ENCODE measurements at regions not wholly inside any gene's neighbourhood (a gene's known extent, or its start where the extent isn't known, plus 50 kb on each side); places are given as distances from the start of the nearest gene placed in this dataset.

- TF ChIP-seq CTCF (conservative IDR thresholded peaks at IDR 0.05; ENCODE audit: low read length): no peak
Observed at GRCh38 chr6:145540741-145541140, 194.6 kb downstream of the EPM2A start.

GRCh38 chr6:145544041-145544440, 191.3 kb downstream of the EPM2A start:
- no peak for TF ChIP-seq CTCF (conservative IDR thresholded peaks at IDR 0.05; ENCODE audit: low read length)
- H3K4me3 ChIP-seq (ENCODE audit: low read length): no peak overlapping the region
- DNase-seq (ENCODE audit: low read depth): peak; percentile 39

More at GRCh38 chr6:145540741-145541140, 194.6 kb downstream of the EPM2A start:
- no peak overlapping the region for H3K4me3 ChIP-seq (ENCODE audit: low read length)
- no peak for DNase-seq (ENCODE audit: low read depth)

- H3K4me3 ChIP-seq (ENCODE audit: low read length): no peak overlapping the region
- DNase-seq (ENCODE audit: low read depth): no peak
- no peak for TF ChIP-seq CTCF (conservative IDR thresholded peaks at IDR 0.05; ENCODE audit: low read length)
Observed at GRCh38 chr6:145544514-145544913, 190.8 kb downstream of the EPM2A start.

- TF ChIP-seq CTCF (conservative IDR thresholded peaks at IDR 0.05; ENCODE audit: low read length): no peak
- no peak overlapping the region for H3K4me3 ChIP-seq (ENCODE audit: low read length)
- no peak for DNase-seq (ENCODE audit: low read depth)
Observed at GRCh38 chr6:145546265-145546664, 189.1 kb downstream of the EPM2A start.

- no peak for TF ChIP-seq CTCF (conservative IDR thresholded peaks at IDR 0.05; ENCODE audit: low read length)
- H3K4me3 ChIP-seq (ENCODE audit: low read length): no peak overlapping the region
- DNase-seq (ENCODE audit: low read depth): peak; percentile 1
Observed at GRCh38 chr6:145547594-145548335, 187.6 kb downstream of the EPM2A start.

GRCh38 chr6:145548933-145549648, 186.2 kb downstream of the EPM2A start:
- DNase-seq (ENCODE audit: low read depth): no peak
- TF ChIP-seq CTCF (conservative IDR thresholded peaks at IDR 0.05; ENCODE audit: low read length): no peak
- H3K4me3 ChIP-seq (ENCODE audit: low read length): no peak overlapping the region

GRCh38 chr6:145551164-145551563, 184.2 kb downstream of the EPM2A start:
- DNase-seq (ENCODE audit: low read depth): peak; percentile 4
- no peak for TF ChIP-seq CTCF (conservative IDR thresholded peaks at IDR 0.05; ENCODE audit: low read length)

More at GRCh38 chr6:145551164-145551563, 184.2 kb downstream of the EPM2A start:
- H3K4me3 ChIP-seq (ENCODE audit: low read length): no peak overlapping the region

Data from AG10803 (cell line).